GM04504 (cell line): ENCODE measurements at regions not wholly inside any gene's neighbourhood (a gene's known extent, or its start where the extent isn't known, plus 50 kb on each side); places are given as distances from the start of the nearest gene placed in this dataset.

ENCODE experiments used
- DNase-seq: peaks from one replicate; pipeline ENCODE4 v3.0.0-alpha.2; 2012; ENCODE audit warnings: low read depth

- no peak for DNase-seq
Measured at GRCh38 chr9:74218385-74219063, 278.6 kb upstream of the RORB start.

- no peak for DNase-seq
Measured at GRCh38 chr9:74220327-74220726, 276.8 kb upstream of the RORB start.

- DNase-seq = no peak
Measured at GRCh38 chr9:74236857-74237256, 260.3 kb upstream of the RORB start.

- DNase-seq = no peak
Measured at GRCh38 chr9:74245866-74246497, 251.2 kb upstream of the RORB start.

GRCh38 chr9:74255489-74255984 lies 241.6 kb upstream of the RORB start:
- DNase-seq = no peak

- DNase-seq = no peak
Measured at GRCh38 chr9:74275872-74276508, 221.1 kb upstream of the RORB start.

GRCh38 chr9:74277532-74277931 lies 219.6 kb upstream of the RORB start:
- DNase-seq = no peak

GRCh38 chr9:74281674-74282073 lies 215.5 kb upstream of the RORB start:
- DNase-seq = no peak

- DNase-seq = no peak
Measured at GRCh38 chr9:74282526-74283253, 214.4 kb upstream of the RORB start.

GRCh38 chr9:74284581-74285450 lies 212.3 kb upstream of the RORB start:
- no peak for DNase-seq

GRCh38 chr9:74293479-74293878 lies 203.7 kb upstream of the RORB start:
- DNase-seq = no peak

- no peak for DNase-seq
Measured at GRCh38 chr9:74303945-74304344, 193.2 kb upstream of the RORB start.

- DNase-seq = no peak
Measured at GRCh38 chr9:74304598-74304997, 192.5 kb upstream of the RORB start.

GRCh38 chr9:74309654-74310053 lies 187.5 kb upstream of the RORB start:
- DNase-seq = no peak

- no peak for DNase-seq
Measured at GRCh38 chr9:74317235-74317634, 179.9 kb upstream of the RORB start.

- no peak for DNase-seq
Measured at GRCh38 chr9:74321396-74321795, 175.7 kb upstream of the RORB start.

- DNase-seq = no peak
Measured at GRCh38 chr9:74322661-74323314, 174.3 kb upstream of the RORB start.

GRCh38 chr9:74330487-74331214 lies 166.5 kb upstream of the RORB start:
- DNase-seq = no peak

- DNase-seq = no peak
Measured at GRCh38 chr9:74331607-74332006, 165.5 kb upstream of the RORB start.

GRCh38 chr9:74333384-74334032 lies 163.6 kb upstream of the RORB start:
- no peak for DNase-seq
